HG03354 (cell line): ENCODE measurements at regions not wholly inside any gene's neighbourhood (a gene's known extent, or its start where the extent isn't known, plus 50 kb on each side); places are given as distances from the start of the nearest gene placed in this dataset.

Source experiments
- ATAC-seq: cut with Tn5 transposase; IDR thresholded peaks from one replicate; pipeline ENCODE4 v1.9.1; 2021; ENCODE audit warnings: mild to moderate bottlenecking; ENCODE audit not compliant: unreplicated experiment, poor library complexity, severe bottlenecking

GRCh38 chr2:122831649-122832048 is 1076.2 kb downstream of the TSN start:
- no peak for ATAC-seq

DNA sequence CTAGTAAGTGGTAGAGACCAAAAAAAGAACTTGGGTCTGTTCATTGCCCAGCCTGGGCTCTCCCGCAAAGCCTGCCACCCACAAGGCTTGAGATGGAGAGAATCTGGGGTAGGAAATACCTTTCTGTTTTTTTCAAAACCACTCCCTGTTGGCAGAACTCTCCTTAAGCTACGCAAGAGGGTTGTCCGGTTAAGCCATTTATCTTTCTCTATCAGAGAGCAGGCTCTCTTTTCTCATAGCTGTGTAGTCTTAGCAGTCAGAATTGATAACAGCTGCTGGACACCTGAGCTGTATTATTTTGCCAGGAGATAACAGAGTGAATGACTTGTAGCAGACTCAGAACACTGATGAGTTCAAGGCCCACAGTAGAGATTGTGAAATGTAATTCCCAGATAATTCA is 1088.1 kb downstream of the TSN start:
- no peak for ATAC-seq

DNA sequence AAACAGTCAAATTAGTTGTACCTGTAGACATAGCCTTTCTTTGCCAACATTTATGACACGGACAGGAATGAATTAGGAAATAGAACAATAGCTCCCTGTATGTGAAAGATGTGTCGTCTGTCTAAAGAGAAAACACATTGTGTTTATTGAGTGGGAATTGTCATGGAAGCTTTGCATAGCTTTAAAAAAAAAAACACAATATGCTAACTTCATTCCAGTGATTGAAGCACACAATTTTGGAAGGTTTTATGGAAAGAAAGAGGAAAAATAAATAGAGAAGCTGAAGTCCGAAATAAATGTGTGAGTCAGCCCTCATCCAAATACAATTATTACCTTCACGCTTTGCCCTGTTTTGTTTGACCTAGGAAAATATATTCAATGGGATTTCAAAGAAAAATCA is 1095.7 kb downstream of the TSN start:
- ATAC-seq: no peak

DNA sequence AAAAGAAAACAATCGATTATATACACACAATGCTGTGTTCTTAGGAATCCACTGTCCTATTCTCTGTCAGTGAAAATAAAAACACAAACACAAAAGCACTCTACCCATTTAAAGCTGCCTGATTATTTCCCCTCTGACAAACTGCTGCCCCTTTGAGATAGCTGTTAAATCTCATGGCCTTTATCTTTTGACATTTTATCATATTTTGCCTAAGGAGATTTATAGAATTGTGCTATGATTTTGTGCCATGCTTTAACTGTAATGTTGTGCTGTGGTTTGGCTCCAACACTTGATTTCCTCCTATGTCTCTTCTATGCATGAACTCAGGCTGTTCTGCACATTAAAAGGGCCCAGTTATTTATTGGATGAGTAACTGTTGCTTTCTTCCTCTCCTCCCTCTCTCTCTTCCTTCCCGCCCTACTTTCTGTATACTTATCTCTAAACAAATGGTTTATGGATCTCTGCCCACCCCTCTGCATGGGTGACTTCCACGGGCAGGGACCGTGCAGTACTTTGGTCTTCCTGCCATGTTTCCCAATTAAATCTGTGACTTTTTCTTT is 1096.6 kb downstream of the TSN start:
- ATAC-seq: no peak

DNA sequence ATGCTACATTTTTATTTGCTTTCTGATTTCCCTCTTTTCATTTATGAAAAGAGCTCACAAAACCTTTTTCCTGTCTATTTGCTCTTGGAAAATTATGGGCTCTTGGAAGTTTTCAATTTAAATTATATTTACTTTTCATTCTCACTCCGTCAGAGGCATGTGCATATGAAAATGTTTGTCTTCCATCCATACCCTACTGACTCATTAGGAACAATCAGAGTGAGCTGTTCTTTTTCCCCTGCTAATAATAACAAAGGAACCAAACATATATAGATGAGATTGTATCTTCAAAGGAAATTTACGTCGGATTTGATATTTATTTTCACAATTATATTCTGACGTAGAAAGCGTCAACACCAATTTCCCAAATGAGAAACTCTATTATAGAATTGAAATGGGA is 1101.2 kb downstream of the TSN start:
- no peak for ATAC-seq

DNA sequence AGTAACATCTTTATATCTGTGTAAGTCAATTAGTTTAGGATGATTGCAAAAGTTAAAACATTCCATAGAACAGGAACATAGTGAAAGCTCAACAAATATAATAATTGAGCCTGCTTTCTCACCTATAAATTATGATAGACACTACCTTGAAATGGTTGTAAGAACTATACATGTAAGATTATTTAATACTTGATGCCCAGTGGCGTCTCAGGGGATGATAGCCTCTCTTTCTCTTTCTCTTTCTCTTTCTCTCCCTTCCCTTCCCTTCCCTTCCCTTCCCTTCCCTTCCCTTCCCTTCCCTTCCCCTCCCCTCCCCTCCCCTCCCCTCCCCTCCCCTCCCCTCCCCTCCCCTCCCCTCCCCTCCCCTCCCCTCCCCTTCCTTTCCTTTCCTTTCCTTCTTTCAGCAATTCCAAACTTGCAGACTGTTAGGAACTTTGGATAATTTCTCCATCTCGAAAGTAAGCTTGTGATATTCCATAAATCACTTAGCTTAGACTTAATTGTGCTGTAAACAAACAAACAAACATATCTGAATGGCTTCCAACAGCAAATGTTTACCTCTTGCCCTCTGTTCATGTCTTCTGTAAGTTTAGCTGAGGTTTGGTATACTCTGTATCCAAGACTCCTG is 1102.7 kb downstream of the TSN start:
- no peak for ATAC-seq

GRCh38 chr2:122858813-122859212 is 1103.4 kb downstream of the TSN start:
- ATAC-seq: no peak

DNA sequence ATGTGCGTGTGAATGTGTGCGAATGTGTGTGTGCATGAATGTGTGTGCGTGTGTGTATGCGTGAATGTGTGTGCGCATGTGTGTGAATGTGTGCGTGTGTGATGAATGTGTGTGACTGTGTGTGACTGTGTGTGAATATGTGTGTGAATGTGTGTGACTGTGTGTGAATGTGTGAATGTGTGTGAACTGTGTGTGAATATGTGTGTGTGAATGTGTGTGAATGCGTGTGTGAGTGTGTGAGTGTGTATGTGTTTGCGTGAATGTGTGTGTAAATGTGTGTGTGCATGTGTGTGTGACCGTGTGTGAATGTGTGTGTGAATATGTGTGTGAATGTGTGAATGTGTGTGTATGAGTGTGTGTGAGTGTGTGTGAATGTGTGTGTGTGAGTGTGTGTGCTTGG is 1103.8 kb downstream of the TSN start:
- ATAC-seq: no peak

GRCh38 chr2:122863532-122863931 is 1108.1 kb downstream of the TSN start:
- peak; percentile 66 for ATAC-seq

- ATAC-seq: no peak
Observed at GRCh38 chr2:122864728-122865127, 1109.3 kb downstream of the TSN start.

GRCh38 chr2:122866095-122866494 is 1110.6 kb downstream of the TSN start:
- ATAC-seq: peak; percentile 52

DNA sequence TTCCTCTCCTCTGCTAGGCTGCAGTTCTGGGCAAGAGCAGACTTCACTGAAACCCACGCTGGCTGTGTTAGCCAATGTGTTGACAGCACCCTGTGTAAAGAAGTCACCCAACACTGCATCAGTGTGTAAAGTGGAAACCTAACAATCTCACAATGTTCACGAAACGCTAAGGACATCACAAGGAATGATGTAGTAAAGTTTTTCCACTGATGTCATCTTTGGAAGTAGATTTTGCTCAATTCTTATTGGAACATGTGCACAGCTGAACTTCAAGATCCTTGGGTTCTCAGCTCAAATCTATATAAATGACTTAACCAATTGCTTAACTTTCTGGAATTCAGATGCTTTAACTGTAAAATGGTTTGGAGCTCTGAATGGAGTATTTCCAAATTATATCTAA is 1112.5 kb downstream of the TSN start:
- no peak for ATAC-seq

GRCh38 chr2:122868646-122869275 is 1113.3 kb downstream of the TSN start:
- ATAC-seq: no peak

DNA sequence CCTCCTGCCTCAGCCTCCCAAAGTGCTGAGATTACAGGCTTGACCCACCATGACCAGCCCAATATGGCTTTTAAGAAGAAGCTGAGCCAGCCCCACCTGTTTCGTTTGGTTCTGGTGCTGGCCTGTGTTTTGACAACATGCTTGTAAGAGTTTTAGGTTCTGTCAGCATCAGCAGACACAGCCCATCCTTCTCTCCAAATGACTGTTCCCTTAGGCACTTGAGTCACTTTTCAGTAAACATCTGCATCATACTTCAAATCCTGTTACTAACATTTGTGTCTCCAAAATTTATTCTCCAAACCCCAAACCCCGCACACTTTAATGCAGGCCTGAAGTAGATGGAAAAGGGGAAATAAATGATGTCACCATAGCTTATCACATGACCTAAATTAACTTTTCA is 1118.5 kb downstream of the TSN start:
- no peak for ATAC-seq

DNA sequence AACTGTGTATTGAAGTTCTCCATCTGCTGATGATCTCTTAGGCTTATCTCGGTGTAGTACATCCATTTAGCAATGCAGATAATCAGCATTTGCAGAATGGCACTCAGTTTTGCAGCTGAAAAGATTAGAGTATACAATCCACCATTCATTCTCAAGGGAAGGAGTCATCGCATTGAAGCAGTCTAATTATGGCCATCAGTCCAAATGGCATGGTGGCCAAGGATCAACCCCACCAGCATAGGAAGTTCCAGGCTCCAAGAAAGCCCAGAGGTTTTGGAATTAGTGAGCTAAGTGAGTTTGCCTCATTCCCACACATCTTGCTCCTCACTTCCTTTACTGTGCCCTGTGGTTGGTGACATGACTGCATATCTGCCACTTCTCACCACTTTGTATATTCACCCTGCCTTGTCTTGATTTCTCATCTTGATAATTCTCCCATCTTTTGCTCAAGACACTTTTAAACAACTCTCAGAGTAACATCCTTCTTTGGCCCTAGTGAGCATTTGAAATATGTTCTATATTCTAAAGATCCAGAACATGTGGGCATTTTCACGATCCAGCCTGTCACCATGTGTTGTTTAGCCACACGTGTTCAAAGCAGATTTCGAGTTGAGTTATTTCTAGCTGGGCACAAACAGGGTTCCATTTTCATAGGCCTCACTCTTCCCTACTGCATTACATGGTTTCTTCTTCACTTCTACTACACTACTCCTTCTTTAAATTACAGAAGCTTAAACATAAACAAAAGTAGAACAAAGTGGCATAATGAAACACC is 1119.8 kb downstream of the TSN start:
- ATAC-seq: no peak

- ATAC-seq: no peak
Observed at GRCh38 chr2:122883849-122884248, 1128.4 kb downstream of the TSN start.

GRCh38 chr2:122884889-122885288 is 1129.4 kb downstream of the TSN start:
- ATAC-seq: no peak

GRCh38 chr2:122885436-122885835 is 1130.0 kb downstream of the TSN start:
- ATAC-seq: no peak

GRCh38 chr2:122886479-122887145 is 1131.2 kb downstream of the TSN start:
- no peak for ATAC-seq

DNA sequence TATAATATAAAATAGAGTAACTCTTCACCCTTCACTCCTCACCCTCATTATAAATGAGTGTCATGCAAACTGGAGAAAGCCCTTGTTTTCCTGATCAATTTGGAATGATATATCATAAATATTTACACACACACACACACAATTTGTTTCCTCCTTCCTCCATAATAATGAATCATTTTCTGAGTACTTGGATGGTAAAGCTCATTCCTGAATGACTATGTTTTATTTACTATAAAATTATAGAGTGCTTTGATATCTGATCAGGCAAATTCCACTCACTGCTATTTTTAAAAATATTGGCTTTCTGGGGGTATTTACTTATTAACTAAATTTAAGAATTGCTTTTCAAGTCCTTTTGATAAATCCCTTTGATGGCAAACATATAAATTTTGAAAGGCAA is 1125.5 kb upstream of the CNTNAP5 start:
- no peak for ATAC-seq
